ENCODE measurements at regions not wholly inside any gene's neighbourhood (a gene's known extent, or its start where the extent isn't known, plus 50 kb on each side); places are given as distances from the start of the nearest gene placed in this dataset.

GRCh38 chr5:10849278-10849677, 88.2 kb upstream of the DAP start:
- TF ChIP-seq CTCF (IDR thresholded peaks at IDR 0.05) (no peak), POLR2A (IDR thresholded peaks at IDR 0.05) (no peak), POLR2AphosphoS5 (IDR thresholded peaks at IDR 0.05; ENCODE audit: insufficient read depth in 1 of 2, low read depth in 1 of 2) (no peak)
